GM10266 (cell line): ENCODE measurements at regions not wholly inside any gene's neighbourhood (a gene's known extent, or its start where the extent isn't known, plus 50 kb on each side); places are given as distances from the start of the nearest gene placed in this dataset.

Experiments
- DNase-seq: peaks from one replicate; pipeline ENCODE4 v3.0.0; 2012; ENCODE audit errors: extremely low spot score
- TF ChIP-seq, protein P1 (sequence below): IDR thresholded peaks from 2 replicates; pipeline ENCODE4 v1.5.1; 2012; ENCODE audit warnings: mild to moderate bottlenecking, low read depth; ENCODE audit not compliant: control insufficient read depth, insufficient read depth; ENCODE audit errors: missing control alignments

DNA sequence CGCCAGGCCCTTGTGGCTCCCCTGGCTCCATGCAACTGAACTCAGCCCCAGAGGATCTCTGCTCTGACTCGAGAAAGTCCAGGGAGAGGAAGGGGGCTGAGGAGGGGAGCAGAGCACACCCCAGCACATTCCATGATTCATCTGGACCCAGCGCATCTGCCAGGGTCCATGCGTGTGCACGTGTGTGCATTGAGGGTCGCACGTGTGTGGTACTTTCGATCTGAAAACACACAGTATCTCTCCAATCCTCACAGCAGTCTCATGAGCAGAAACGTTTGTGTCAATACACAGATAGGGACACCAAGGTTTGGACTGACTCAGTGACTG lies 146.4 kb upstream of the ID2 start:
- TF ChIP-seq, protein P1, sequence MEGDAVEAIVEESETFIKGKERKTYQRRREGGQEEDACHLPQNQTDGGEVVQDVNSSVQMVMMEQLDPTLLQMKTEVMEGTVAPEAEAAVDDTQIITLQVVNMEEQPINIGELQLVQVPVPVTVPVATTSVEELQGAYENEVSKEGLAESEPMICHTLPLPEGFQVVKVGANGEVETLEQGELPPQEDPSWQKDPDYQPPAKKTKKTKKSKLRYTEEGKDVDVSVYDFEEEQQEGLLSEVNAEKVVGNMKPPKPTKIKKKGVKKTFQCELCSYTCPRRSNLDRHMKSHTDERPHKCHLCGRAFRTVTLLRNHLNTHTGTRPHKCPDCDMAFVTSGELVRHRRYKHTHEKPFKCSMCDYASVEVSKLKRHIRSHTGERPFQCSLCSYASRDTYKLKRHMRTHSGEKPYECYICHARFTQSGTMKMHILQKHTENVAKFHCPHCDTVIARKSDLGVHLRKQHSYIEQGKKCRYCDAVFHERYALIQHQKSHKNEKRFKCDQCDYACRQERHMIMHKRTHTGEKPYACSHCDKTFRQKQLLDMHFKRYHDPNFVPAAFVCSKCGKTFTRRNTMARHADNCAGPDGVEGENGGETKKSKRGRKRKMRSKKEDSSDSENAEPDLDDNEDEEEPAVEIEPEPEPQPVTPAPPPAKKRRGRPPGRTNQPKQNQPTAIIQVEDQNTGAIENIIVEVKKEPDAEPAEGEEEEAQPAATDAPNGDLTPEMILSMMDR, result no peak
- DNase-seq, result no peak

GRCh38 chr2:8535821-8536685 lies 145.8 kb upstream of the ID2 start:
- TF ChIP-seq, protein P1, result no peak
- DNase-seq, result no peak

DNA sequence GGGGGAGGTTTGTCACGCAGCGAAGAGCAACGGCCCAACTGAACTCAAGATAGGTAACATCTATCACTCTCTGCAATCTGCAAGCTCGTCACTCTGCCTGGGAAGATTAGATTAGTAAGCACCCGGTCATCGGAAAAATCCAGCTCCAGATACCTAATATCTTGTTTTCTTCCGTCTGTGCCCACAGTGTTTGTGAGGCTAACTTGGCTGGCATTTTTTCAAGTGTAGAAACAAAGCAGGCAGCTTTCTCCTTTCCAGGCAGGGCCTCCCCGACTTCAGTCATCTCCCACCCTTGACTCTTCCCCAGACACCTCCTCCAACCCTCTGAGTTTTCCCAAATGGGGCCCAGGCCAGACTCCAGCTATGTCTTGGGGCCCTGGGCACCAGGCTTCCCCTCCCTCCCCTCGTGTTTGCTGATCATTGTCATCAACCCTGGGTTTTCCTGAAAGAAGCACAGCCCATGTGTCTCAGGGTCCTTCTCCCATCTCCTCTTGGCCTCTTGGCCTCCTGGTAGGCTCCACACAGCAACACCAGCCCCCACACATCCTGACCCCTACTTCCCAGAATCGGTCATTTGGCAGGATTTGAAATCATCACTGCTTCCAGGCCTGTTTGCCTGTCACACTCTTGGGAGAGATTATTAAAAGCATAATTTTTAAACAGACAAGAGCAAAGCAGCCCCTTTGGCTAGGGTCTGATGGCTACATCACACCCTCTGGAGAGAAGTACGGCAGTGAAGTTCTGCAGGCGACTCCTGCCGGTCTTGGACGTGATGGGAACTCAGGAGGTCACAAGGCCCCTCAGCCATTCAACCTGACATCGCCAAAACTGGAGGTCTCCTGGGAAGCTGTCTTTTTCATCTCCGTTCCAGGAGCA lies 144.9 kb upstream of the ID2 start:
- TF ChIP-seq, protein P1, result no peak
- no peak for DNase-seq

GRCh38 chr2:8537562-8538155 lies 144.2 kb upstream of the ID2 start:
- TF ChIP-seq, protein P1, result no peak
- DNase-seq, result no peak

- DNase-seq, result no peak
- TF ChIP-seq, protein P1, result no peak
These were observed 143.3 kb upstream of the ID2 start for GRCh38 chr2:8538531-8538930.

GRCh38 chr2:8538931-8539621 lies 142.8 kb upstream of the ID2 start:
- TF ChIP-seq, protein P1, result no peak
- DNase-seq, result no peak
